T-helper 1 cell (primary cell): ENCODE measurements at regions not wholly inside any gene's neighbourhood (a gene's known extent, or its start where the extent isn't known, plus 50 kb on each side); places are given as distances from the start of the nearest gene placed in this dataset.
"Not testable (repeated sequence)": the region's sequence is repeated elsewhere in the genome, so short reads cannot be mapped to it uniquely, and the experiment has no call there.

Experiments used
- DNase-seq, 5 donors: peaks; one replicate each; pipeline ENCODE4 v3.0.0-alpha.2; 2012 to 2020

DNA sequence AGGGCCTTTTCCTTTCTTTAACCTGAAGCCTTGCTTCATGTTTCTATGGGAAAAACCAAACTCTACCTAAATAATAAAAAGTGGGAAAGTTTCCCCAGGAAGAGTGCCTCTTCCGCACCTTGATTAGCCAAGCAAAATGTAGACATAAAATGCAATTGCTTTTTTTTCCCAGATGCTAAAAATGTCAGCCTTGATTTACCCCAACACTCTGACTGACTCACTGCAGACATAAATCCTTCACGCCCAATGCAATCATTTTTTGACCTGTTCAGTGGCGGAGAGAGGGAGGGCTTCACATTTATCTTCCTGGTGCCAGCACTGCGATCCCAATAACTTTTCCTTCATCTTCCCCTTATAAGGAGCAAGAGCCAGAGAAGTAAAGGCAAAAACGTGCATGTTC lies 261.5 kb downstream of the SEC16B start:
- no peak for DNase-seq

GRCh38 chr1:177706977-177707376 lies 262.9 kb downstream of the SEC16B start:
- DNase-seq = no peak

DNA sequence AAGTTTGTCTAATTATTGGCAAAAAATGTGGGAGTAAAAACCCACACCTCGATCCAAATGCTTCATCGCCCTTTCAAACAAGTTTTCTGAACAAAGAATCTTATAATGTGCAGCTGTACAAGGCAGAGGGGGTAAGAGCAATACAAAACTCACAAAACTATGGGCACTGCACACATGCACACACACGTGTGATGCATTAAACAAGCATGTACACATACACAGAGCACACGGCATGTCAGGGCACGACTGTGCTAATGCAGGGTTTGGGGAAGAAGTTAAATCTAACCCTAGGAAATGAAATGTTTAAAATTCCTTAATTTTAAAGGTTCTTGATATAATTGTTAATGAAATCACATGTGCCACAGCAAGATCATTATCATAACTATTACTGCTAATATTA lies 264.0 kb downstream of the SEC16B start:
- no peak for DNase-seq

DNA sequence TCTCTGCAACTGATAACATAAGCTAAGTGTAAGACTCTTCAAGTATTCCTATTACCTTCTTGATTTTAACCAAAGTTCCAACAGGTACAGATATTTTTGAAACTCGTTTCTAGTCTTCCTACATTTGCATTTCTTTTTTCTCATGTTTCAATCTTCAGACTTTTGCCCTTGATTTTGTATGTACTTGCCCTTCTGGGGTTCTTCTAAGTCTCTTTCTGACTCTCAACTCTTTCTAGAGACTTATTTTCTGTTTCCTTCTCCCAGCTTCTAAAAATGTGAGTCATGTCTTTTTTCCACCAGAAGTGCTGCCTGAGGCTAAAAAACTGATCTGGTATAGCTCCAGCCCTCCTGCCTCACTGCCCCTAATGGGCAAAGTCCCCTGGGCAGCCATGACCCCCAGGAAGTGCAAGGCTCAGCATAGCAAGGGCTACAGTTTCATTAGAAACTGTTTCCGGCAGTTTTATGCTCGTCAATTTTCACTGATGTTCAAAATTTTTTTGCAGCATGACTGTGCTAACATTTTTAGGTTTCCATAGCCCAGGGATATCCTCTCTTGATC lies 265.9 kb downstream of the SEC16B start:
- DNase-seq = no peak

DNA sequence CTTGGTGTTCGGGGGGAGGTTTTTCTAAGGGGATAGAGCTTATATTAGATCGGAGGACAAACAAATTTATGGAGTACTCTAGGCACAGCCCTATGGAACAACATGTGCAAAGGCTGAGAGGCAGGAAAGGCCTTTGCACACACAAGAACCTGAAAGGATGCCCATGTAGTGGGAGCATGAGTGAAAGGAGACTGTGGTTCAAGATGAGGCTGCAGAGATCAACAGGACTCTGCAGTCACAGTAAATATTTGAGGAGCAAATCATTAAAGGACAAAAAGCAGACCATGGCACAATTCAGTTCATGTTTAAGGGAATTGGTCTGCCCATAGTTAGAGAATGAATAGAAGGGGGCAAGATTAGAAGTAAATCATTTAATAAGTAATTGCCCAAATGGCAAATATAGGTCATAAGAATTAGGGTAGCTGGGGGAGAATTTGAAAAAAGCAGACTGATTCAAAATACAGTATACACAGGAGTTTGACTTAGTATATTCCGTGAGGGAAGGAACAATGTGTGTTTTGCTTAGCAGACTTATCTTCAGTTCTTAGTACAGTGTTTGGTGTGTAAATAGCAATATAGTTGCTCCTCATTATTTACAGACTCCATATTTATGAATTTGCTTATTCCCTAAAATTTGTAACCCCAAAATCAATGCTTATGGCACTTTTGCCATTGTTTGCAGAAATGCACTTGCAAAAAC lies 268.1 kb downstream of the SEC16B start:
- DNase-seq = no peak

GRCh38 chr1:177700856-177701255 lies 269.0 kb downstream of the SEC16B start:
- DNase-seq = no peak

DNA sequence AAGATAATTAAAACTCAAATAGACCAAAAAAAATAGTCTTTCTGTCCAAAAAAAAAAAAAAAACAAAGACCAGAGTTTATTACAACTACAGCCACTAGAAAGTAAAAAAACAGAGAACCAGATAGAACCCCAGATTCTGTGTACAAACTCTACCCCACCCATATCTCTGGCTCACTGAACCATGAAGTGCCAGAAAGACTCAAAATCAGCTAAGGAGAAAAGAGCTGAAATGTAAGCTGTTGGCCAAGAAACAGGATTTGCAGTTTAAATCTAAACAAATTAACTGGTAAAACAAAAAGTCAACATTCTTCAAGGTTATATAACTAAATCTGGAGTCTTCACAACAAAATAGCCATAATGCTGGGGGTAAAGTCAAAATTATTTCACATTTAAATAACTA lies 278.9 kb downstream of the SEC16B start:
- no peak for DNase-seq

GRCh38 chr1:177687544-177687943 lies 282.3 kb downstream of the SEC16B start:
- no peak for DNase-seq

- no peak for DNase-seq
These were observed 282.9 kb downstream of the SEC16B start for GRCh38 chr1:177686933-177687332.

DNA sequence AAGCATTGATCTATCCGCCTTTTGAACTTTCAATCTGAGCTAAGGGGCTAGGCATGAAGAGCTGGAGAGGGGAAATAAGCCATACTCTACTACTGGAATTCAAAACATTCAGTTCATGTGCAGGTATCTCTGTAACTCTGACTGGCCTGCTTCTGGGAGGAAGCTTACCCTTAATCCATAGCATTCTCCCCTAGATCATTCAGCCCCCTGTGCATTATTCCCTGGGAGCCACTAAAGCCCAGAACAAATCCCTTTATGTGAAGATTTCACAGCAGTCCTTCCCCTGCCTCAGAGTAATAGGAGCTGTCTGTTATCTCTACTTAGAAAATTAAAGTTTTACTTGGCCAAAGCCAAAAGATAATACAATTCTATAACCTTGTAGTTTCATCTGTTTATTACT lies 300.7 kb downstream of the SEC16B start:
- no peak for DNase-seq

DNA sequence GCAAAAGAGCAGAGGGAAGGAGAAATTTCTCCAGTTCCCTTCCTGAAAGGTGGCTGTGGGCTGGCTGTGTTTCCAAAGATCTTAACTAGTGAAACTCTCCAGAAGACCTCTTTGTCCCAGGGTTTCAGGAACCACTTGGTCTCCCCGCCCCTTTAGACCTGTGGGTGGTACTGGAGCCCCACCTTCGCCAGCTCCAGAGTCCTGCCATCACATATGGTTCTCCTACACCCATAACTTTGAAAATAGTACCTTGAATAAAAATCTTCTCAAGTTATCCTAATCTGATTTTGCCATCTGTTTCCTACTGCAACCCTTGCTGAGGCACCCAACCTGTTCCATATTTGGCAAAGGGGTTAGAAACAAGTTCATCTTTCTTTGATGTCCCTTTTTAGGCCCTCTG lies 303.9 kb downstream of the SEC16B start:
- no peak for DNase-seq

GRCh38 chr1:177664742-177665141 lies 305.1 kb downstream of the SEC16B start:
- not testable (repeated sequence) for DNase-seq

GRCh38 chr1:177660188-177660587 lies 309.7 kb downstream of the SEC16B start:
- no peak for DNase-seq

DNA sequence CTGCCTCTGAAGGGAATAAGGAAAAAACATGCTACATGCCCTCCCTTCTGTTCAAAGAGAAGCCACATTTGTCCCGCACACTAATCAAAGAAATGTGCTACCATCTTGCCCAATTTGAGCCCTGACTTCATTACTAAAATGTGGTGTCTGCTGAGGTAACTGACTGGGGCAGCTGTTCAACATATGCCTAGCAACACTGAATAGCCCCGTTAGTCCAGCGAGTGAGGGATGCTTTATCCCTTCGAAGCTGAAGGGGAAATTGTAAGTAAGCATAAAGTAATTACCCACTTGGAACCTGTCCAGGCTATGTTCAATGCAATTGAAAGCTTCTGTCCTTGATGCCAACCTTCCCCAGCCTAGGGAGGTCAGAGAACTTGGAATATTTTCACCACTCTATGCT lies 310.6 kb downstream of the SEC16B start:
- DNase-seq = no peak

DNA sequence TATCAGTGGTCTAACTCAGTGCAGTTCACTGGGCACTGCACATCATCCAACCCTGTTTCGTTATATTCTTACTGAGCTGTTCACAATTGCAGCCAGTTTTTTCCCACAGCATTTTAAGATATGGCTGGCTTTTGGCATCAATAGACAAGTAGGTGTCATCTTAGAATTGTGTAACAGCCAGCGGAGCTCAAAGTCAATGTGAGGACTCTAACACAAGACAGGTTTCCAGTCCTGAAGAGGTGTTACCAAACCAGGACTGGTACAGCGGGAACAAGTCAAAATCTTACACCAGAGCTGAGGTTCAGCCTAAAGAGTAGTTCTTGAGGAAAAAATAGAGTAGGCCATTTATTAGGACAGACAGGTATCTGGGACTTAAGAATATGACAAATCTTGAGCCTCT lies 313.3 kb downstream of the SEC16B start:
- no peak for DNase-seq

- DNase-seq = no peak
These were observed 318.9 kb downstream of the SEC16B start for GRCh38 chr1:177650947-177651346.

- DNase-seq = no peak
These were observed 321.1 kb downstream of the SEC16B start for GRCh38 chr1:177648731-177649265.

- no peak for DNase-seq
These were observed 321.7 kb downstream of the SEC16B start for GRCh38 chr1:177648138-177648537.

DNA sequence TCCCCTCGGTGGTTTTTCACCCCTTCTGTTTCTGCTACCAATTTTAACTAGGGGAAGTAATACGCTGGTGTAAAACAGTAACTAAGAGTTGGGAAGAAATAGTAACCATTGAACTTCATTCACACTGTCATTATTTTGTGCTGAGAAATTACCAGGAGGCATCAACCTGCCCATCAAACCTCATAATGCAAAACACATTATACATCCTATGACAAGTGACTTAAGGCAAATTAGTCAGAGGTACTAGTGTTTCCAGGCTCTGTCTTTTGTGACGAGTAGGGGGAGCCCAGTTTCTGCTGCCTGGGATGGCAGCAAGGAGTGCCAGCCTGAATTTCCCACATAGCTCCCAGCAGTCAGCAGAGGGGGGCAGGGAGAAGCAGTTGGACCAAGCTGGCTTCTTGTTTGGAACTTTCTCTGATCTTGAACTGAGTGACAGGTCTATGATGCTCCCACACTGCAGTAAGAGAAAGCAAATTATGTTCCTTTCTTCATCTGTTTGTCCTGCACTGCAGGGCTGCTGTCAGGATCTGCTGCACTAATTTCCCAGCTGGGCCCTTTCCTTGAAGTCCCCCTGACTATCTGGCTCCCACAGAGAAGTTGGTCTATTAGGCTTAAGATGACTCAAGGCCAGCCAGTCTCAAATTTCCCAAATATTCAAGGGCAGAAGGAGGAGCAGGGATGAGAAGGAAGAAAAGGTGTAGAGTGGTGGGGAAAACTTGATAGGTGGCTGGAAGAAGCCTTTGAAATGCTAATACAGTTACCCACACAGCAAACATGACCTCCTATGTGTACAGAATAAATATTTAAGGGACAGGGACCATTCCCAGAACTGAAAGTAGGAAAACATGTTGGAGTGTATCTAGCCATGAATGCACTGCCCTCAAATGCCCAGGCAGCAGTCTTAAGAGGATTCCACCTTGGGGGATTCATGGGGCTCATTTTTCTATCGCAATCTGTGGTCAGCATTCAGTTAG lies 322.8 kb downstream of the SEC16B start:
- no peak for DNase-seq

DNA sequence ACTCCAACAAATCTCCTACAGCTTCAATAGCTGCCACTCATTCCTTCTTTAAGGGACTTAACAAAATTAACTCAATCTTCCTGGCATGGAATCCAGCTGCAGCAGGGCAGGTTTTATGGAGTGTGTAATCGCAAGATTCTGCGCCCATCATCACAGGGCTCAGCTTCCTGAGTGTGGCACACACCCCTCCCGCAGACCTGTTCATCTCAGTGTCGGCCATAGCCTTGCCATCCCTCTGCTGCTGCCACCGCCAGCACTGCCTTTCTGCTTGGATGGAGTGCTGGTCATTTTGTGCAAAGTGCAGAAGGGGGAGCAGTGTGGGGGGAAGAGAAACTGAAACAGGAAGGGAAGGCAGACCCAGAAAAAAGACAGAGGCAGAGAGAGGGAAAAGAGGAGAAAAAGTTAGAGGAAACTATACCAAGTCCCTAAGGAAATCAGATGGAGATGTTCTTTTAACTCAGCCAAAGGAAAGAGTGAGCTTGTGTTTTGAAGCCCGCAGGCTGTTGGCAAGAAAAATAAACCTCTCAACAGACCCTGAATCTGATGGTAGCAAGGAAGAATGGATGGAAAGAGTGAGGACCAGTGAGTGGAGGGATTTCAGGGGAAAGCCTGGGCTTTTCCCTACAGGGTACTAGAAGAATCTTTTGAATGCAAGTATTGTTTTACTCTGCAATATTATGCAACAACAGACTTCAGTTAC lies 324.2 kb downstream of the SEC16B start:
- DNase-seq = no peak

DNA sequence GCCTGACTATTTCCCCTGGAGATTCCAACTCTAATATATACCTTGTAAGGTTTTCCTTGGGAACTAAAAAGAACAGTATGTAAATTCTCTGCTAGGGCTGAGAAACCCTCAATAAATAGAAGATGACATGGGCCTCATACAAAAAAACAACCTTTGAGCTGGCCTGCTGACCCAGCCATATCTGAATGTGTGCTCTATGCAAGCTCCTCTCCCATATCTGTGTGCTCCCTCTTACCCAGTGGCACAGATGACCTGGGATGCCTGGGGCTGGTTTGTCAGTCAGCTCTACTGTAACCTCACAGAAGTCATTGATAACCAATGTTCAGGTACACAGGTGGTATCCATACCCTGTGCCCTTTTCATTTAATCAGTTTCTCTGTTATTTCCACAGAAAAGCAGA lies 329.2 kb downstream of the SEC16B start:
- no peak for DNase-seq

- DNase-seq = not testable (repeated sequence)
These were observed 335.7 kb downstream of the SEC16B start for GRCh38 chr1:177634151-177634550.
